Stimulated activated CD4-positive, alpha-beta T cell treated with anti-CD3 and anti-CD28 coated beads, Interleukin-2, amount 100 ng/mL, for 48 hours (primary cell): ENCODE measurements at regions not wholly inside any gene's neighbourhood (a gene's known extent, or its start where the extent isn't known, plus 50 kb on each side); places are given as distances from the start of the nearest gene placed in this dataset.

ENCODE experiments used
- DNase-seq, 2 donors: peaks; one replicate each; pipeline ENCODE4 v3.0.0-alpha.2; 2020

DNA sequence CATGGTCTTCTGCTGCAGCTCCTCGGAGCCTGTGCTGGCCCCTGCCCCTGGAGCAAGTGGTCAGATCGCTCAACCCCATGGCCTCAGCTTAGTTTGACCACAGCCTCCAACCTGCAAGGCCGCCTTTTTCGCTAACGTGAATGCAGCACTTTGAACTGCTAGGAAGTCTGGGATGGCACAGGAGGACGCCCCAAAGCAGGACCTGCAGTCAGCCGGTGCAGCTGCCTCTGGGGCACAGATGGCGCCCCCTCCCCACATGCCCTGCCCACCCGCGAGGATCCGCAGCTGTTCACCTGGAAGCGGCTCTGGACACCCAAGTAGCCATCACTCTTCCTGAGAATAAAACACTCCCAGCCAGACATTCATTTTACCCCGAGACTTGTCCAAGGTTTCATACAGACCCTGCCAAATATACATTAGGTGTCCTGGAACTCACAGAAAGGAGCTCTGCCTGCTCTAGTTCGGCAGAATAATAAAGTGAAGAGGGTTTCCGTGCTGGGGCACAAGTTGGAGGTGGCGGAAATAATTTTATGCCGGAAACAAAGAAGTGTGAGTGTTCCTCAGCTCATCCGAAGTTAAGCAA, 510.1 kb downstream of the EIPR1 start:
- no peak for DNase-seq

GRCh38 chr2:2866459-2866858, 511.2 kb downstream of the EIPR1 start:
- no peak for DNase-seq

DNA sequence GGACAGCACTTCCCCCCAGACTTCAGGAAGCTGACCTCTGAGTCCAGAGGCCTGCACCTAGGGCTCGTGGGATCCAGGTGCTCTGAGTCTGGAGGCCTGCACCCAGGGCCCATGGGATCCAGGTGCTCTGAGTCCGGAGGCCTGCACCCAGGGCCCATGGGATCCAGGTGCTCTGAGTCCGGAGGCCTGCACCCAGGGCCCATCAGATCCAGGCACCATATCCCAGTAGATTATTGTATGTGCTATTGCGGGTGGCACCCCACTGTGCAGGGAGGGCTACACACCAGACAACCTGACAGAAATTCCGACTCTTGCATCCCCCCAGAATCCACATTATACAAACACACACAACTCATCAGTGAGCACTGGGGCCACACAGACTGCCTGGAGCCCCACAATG, 515.2 kb downstream of the EIPR1 start:
- no peak for DNase-seq

- DNase-seq, result no peak
These were observed 515.9 kb downstream of the EIPR1 start for GRCh38 chr2:2861666-2862240.

DNA sequence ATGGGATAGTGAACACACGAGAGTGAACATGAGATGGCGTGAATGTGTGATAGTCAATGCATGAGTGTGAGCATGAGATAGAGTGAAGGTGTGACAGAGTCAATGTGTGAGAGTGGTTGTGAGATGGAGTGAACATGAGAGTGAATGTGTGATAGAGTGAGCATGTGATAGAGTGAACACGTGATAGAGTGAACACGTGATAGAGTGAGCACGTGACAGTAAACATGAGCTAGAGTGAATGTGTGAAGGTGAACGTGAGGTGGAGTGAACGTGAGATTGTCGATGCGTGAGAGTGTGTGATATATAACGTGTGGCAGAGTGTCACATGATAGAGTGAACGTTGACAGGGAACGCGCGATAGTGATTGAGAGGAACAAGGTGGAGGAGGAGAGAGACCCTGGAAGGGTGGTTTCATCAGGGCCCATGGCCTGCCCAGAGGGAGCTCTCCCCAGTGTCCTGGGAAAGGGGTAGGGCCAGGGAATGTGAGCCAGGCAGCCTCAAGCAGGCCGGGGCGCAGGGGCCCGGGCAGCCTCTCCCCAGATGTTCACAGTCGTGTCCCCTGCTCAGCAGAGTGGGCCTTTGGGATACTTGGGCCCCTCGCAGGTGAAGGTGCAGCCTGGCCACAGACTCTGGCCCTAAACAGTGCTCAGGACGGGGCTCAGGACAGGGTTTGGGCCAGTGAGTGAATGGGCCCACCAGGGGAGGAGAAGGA, 516.9 kb downstream of the EIPR1 start:
- DNase-seq, result no peak

DNA sequence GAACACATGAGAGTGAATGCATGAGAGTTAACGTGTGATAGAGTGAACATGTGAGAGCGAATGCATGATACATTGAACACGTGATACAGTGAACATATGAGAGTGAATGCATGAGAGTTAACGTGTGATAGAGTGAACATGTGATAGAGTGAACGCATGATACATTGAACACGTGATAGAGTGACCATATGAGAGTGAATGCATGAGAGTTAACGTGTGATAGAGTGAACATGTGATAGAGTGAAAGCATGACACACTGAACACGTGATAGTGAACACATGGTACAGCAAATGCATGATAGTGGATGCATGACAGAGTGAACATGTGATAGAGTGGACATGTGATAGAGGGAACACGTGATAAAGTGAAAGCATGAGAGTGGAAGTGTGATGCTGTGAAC, 517.9 kb downstream of the EIPR1 start:
- DNase-seq, result no peak

DNA sequence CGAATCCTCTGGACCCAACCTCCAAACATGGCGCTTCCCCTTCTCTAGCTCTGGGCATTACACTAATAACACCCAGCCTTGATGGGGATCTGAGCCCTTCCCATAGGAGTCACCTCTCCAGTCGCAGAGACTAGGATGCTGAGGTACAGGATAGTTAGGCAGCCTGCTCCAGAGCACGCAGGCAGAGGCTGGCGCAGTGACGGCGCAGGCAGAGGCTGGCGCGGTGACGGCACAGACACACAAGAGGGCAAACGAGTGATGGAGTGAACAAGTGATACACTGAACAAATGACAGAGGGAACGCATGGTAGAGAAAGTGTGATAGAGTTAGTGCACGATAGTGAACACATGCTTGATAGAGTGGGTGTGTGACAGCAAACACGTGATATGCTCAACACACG, 518.5 kb downstream of the EIPR1 start:
- DNase-seq, result no peak

- no peak for DNase-seq
These were observed 520.7 kb downstream of the EIPR1 start for GRCh38 chr2:2856723-2857415.

GRCh38 chr2:2855297-2855696, 522.3 kb downstream of the EIPR1 start:
- DNase-seq, result no peak

GRCh38 chr2:2853346-2853745, 522.3 kb upstream of the MYT1L start:
- no peak for DNase-seq

DNA sequence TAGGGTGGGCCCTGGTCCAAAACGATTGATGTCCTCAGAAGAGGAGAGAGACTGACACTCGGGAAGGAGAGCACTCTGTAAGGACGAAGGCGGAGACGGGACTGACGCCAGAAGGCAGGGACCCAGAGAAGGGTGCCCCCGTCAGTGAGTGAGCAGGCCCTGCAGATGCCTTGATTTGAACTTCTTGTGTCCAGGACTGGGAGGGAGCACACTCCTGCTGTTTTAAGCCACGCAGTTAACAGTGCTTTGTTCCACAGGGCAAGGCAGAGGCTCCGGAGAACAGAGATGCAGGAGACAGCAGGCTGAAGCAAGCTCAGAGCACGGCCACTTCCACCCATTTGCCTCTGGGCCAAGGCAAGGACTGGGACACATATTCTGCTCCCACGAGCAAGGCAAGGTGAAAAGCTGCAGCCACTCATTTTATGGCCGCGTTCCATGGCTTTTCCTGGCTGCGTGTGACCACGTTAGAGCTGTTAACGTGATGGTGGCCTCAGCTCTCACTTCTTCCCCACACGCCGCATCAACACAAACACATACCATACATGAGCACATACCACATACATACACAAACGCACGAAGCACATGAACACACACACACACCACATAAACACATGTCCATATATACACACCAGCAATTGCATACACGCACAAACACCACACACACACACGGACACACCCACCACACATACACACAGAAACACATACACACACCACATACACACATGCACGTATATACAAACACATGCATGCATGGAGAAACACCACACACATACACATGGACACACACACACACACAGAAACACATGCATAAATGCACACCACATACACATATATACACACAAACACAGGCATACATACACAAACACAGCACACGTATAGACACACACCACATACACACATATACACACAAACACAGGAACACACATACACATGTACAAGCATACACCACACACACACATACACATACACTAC, 521.0 kb upstream of the MYT1L start:
- DNase-seq, result no peak

DNA sequence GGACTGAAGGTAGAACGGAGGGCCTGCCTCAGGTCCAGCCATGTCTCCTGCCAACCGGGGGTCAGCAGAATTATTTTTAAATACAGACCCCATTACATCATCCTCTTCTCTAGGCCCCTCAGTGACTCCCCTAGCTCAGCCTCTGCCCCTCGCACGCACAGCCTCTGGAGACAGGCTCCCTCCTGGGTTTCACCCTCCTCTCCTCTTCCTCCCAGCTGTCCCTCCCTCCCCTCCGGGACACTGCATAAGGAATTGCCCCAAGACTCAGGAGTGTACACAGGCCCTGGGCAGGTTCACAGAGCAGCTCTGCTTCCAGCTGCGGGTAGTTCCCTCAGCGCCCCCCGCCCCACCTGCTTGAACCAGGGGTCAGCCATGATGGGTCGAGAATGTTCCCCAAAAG, 520.2 kb upstream of the MYT1L start:
- no peak for DNase-seq

- no peak for DNase-seq
These were observed 519.8 kb upstream of the MYT1L start for GRCh38 chr2:2850859-2851258.

DNA sequence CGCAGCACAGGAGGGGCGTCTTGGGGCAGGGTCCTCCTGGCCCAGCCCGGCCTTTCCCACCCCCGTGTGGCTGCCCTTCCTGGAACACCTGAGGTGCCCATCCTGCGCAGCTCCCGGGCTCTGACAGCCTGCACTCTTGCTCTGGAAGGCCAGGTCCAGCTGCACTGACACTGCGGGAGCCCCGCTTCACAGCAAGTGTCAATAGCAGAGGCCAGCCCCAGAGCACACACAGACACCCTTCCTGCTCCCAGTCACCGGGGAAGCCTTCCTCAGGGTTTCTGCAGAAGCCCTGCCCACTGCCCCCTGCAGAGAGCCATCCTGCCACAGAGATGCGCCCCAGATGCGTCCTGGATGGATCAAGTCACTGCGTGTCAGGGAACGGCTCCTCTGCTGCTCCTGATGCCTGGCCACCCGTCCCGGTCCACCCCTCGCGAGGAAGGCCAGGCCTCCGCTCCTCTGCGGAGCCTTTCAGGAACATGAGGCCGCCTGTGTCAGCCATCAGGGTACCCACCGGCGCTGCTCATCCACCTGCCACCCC, 519.2 kb upstream of the MYT1L start:
- no peak for DNase-seq

- DNase-seq, result no peak
These were observed 518.6 kb upstream of the MYT1L start for GRCh38 chr2:2849464-2850217.

DNA sequence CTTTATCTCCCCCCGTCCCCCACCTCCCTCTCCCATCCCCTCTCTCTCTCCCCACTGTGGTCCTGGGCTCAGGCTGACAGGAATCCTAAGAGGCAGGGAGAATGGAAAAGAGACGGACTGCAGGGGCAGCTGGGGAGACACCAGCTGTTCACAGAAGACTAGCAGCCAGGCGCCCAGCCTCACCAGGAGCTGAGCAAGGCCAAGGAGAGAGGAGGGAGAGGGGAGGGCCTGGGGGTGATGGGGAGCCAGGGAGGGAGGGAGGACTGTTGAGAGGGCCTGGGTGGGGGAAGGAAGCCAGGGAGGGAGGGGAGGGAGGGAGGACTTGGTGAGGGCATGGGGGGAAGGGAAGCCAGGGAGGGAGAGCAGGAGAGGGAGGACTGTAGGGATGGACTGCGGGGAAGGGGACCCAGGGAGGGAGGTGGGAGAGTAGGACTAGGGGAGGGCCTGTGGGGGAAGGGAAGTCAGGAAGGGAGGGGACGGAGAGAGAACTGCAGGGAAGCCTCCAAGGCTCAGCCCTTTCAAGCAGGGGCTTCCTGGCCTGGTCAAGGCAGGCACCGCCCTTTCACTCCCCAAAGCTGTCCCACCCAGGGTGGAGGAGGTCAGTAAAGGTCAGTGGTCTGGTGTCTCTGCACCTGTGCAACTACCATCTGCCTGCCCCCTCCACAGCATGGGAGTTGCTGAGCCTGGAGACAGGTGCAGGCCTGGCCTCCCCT, 517.7 kb upstream of the MYT1L start:
- DNase-seq, result no peak

DNA sequence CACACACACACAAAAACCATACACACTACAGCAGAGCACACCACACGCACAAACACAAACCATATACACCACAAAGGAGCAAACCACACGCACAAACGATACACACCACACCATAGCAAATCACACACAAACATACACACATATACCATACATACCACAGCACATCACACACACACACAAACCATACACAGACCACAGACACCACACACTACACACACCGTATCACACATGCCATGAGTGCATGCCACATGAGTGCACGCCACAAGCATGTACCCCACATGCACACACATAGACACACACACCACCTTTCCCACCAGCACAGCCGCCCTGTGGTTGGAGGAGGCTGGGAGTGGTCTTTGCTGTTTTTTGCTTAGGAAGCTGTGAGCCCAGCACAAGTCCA, 517.1 kb upstream of the MYT1L start:
- DNase-seq, result no peak

DNA sequence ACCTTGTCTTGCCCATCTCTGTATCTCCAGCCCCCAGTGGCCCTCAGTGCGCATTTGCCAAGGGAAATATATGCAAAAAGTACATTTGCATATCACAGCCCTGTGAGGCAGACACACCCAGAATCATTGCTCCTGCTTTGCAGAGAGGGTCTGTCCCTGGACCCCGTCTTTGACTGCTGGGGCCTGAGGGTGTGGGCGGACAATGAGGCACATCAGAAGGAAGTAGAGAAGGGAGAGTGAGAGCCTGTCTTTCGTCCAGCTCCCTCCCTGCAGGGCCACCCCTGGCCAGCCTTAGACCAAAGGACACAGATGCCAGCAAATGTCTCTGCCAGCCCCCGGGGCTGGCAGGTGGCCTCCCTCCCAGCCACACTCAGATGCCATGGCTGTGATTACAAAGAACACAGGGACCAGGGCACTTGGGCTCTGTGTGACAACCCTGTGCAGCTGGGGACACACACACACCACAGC, 516.2 kb upstream of the MYT1L start:
- no peak for DNase-seq

DNA sequence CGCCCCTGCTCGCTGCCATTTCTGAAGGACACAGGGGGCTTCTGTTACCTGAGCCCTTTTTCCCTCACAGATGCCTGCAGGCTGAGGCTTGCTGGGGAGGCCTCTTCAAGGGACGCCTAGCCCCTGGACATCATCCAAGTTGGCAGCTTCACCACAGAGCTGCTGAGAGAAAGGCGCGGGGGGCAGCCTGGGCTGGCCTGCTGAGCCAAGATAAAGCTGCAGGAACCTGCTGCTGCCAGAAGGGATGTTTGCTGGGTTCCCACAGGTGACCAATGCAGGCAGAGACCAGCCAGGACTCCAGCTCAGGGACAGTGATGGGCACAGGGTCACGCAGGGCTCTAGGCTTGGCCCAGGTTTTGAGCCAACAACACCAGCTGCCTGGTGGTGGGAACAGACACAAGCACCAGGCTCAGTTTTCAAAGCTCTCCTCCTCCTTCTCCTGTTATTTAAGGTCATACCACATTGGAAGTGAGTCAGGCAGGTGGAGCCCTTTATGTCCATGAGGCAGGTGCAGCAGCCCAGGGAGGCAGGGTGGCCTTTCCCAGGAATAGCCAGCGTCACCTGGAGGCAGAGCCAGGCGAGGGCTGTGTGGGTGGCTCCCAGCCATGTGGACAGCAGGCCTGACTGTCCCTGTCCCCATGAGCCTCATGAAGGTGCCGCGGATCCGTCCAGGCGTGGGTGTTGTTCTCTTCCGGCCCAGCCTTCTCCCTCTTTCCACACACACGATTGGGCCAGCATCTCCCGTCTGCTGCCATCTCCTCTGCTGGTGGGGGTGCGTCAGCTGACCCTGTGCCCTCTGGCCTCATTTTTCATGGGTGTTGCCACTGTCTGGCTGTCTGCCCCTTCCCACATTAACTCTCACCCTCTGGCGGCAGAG, 515.5 kb upstream of the MYT1L start:
- no peak for DNase-seq

- DNase-seq, result no peak
These were observed 514.8 kb upstream of the MYT1L start for GRCh38 chr2:2845806-2846315.
